Brain microvascular endothelial cell (primary cell): ENCODE measurements at regions not wholly inside any gene's neighbourhood (a gene's known extent, or its start where the extent isn't known, plus 50 kb on each side); places are given as distances from the start of the nearest gene placed in this dataset.
A peak's percentile ranks its signal among the peaks of the same experiment; 100 is the strongest.

Experiments used
- DNase-seq: peaks from one replicate; pipeline ENCODE4 v3.0.0-alpha.2; 2020
- H3K27ac ChIP-seq: fragments of 250-450 bp; sonication (Bioruptor Pico); 2 replicates; pipeline ENCODE4 v1.5.1; 2020; ENCODE audit warnings: mild to moderate bottlenecking, moderate library complexity
- H3K27me3 ChIP-seq: fragments of 250-450 bp; sonication (Bioruptor Pico); replicated peaks from 2 replicates; pipeline ENCODE4 v1.5.1; 2020; ENCODE audit warnings: mild to moderate bottlenecking
- H3K36me3 ChIP-seq: fragments of 250-450 bp; sonication (Bioruptor Pico); replicated peaks from 2 replicates; pipeline ENCODE4 v1.5.1; 2020; ENCODE audit warnings: mild to moderate bottlenecking
- H3K4me3 ChIP-seq: 2 replicates; pipeline ENCODE4 v1.5.1; 2011; ENCODE audit warnings: low read depth, mild to moderate bottlenecking, control low read depth, low read length, moderate library complexity
- in situ Hi-C: cut with HindIII; loops from 2 replicates; pipeline ENCODE4 v1.10.0; 2017; ENCODE audit warnings: low sequenced_read_pairs, low pct_ligation_motif_present
- TF ChIP-seq, protein P1 (sequence below): IDR thresholded peaks from 2 replicates; pipeline ENCODE4 v1.5.1; 2011; ENCODE audit warnings: low read depth, mild to moderate bottlenecking, moderate library complexity, low read length, control low read depth, inconsistent platforms; ENCODE audit errors: missing control alignments

DNA sequence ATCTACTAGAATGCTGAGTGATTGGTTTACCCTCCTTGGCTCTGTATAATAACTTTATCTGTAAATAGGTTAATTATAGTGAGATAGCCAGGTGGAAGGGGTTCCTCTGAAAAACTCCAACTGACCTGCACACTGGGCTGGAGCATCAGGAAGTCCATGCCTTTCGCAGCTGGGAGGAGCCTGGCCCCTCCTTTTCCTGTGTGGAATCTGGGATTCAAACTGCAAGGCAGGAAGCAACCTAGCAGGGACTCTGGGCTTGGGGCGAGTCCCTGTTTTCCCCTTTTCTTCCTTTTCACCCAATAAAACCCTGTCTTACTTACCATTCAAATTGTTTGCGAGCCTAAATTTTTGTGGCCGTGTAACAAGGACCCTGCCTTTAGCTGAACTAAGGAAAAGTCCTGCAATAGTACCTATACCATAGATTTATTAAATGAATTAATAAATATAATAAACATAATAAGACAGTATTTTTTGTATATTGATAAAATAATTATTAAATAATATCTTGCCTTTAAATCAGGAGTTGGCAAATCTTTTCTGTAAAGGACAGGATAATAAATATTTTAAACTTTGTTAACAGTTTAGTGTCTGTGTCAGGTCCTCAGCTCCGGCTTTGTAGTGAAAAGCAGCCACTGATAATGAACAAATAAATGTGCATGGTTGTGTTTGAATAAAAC, 406.2 kb upstream of the MMS22L start:
- in situ Hi-C loops = no loop called here
- DNase-seq = no peak
- no peaks in the 10 kb centered on the region for H3K36me3 ChIP-seq
- no peak overlapping the region for H3K27ac ChIP-seq
- no peaks in the 10 kb centered on the region for H3K27me3 ChIP-seq
- TF ChIP-seq, protein P1, sequence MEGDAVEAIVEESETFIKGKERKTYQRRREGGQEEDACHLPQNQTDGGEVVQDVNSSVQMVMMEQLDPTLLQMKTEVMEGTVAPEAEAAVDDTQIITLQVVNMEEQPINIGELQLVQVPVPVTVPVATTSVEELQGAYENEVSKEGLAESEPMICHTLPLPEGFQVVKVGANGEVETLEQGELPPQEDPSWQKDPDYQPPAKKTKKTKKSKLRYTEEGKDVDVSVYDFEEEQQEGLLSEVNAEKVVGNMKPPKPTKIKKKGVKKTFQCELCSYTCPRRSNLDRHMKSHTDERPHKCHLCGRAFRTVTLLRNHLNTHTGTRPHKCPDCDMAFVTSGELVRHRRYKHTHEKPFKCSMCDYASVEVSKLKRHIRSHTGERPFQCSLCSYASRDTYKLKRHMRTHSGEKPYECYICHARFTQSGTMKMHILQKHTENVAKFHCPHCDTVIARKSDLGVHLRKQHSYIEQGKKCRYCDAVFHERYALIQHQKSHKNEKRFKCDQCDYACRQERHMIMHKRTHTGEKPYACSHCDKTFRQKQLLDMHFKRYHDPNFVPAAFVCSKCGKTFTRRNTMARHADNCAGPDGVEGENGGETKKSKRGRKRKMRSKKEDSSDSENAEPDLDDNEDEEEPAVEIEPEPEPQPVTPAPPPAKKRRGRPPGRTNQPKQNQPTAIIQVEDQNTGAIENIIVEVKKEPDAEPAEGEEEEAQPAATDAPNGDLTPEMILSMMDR = no peak
- H3K4me3 ChIP-seq = no peak overlapping the region

DNA sequence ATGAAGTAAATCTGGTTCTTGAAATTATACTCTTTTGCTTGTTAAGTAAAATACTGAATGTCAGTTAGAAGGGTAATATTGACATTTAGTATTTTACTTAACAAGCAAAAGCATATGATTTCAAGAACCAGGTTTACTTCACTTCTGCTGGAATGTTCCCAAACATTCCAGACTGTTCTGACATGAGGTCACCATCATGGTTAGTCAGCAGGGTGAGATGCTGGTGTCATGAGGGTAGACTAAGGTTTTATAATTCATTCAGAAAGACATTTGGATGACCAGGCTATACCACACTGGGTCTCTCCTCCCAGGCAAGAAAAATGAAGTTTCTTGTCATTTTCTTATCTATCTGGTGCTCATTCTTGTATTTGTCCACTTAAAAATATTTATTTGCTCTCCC, 414.4 kb upstream of the MMS22L start:
- no peaks in the 10 kb centered on the region for H3K27me3 ChIP-seq
- TF ChIP-seq, protein P1 = no peak
- no peak overlapping the region for H3K4me3 ChIP-seq
- peak overlapping the region; percentile 50 for H3K27ac ChIP-seq
- H3K36me3 ChIP-seq = no peaks in the 10 kb centered on the region
- in situ Hi-C loops = no loop called here
- DNase-seq = peak; percentile 78

DNA sequence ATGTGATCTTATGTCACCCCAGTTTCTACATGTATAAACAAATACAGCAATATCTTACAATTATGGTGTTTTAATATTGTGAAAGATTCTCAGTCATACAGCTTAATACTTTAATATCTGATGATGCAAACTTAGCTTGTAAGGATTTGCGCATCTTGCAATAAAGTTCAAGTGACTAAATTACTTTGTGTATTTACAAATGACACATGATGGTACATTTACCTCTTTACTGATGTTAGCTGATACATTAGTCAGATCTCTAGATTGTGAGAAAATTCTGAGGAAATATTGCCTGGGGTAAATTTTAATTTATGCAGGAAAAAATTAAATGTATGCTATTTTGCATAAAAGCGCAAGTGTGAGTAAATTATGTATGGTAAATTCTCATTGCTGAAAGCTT, 418.8 kb upstream of the MMS22L start:
- no peak for DNase-seq
- H3K27me3 ChIP-seq = no peaks in the 10 kb centered on the region
- in situ Hi-C loops = no loop called here
- TF ChIP-seq, protein P1 = no peak
- no peak overlapping the region for H3K27ac ChIP-seq
- no peak overlapping the region for H3K4me3 ChIP-seq
- no peaks in the 10 kb centered on the region for H3K36me3 ChIP-seq

DNA sequence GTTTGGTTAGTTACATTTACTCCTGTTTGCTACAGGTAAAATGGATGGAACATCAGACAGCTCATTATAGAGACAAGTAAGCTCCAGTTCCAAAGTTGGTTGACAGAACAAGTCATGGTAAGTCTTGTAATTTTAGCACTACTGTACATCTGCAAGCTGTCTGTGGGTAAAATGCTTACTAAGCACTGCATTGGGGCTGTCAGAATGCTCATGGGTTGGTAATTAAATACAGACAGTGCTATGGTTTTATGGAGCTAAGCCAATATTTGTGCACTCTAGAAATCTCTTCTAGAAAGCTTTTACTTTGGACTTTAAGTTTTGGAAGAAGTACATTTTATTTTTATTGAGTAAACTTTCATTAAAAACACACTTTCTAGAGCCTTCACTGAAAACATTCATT, 419.2 kb upstream of the MMS22L start:
- in situ Hi-C loops = no loop called here
- no peaks in the 10 kb centered on the region for H3K36me3 ChIP-seq
- DNase-seq = no peak
- TF ChIP-seq, protein P1 = no peak
- H3K4me3 ChIP-seq = no peak overlapping the region
- H3K27me3 ChIP-seq = no peaks in the 10 kb centered on the region
- no peak overlapping the region for H3K27ac ChIP-seq

DNA sequence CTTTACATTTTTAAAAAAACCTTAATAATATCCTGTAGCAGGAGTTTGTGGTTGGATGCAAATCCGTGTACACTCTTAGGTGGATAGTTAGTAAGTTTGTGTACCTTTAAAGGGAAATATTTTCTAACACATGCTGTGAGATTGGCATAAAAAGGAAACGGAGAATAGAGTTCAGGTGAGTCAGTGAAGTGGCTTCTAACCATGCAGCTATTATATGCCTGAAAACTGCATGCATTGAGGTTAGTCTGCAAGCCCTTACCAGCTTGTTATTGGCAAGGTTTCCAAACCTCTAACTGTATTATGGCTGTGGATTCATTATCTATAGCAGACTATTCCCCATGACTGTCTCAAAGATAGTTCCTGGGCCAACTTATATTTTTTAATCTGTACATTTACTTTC, 420.6 kb upstream of the MMS22L start:
- in situ Hi-C loops = no loop called here
- Histone ChIP-seq H3K27ac (no peak overlapping the region), H3K4me3 (no peak overlapping the region), H3K27me3 (no peaks in the 10 kb centered on the region), H3K36me3 (no peaks in the 10 kb centered on the region)
- TF ChIP-seq, protein P1 = no peak
- no peak for DNase-seq

DNA sequence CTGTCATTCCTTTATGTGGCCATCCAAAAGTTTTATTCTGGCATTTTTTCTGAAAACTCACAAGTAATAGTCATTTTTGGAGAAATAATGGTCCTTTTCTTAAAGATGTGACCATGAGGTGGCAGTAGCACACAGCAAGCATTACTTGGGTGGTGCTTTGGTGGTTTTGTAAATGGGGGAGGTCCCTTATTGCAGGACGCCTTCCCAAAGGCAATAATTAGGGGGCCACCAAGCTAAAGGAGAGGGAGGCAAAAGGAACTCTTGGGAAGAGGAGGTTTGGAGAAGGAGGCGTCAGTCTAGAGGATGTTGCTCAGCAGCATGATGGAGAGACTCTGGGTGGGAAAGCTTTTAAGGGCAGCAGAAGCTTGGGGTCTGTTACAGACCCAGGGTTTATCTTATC, 422.6 kb upstream of the MMS22L start:
- H3K27me3 ChIP-seq = no peaks in the 10 kb centered on the region
- in situ Hi-C loops = no loop called here
- DNase-seq = no peak
- H3K27ac ChIP-seq = no peak overlapping the region
- H3K36me3 ChIP-seq = no peaks in the 10 kb centered on the region
- TF ChIP-seq, protein P1 = peak; percentile 66
- H3K4me3 ChIP-seq = no peak overlapping the region
